ENCODE measurements at regions not wholly inside any gene's neighbourhood (a gene's known extent, or its start where the extent isn't known, plus 50 kb on each side); places are given as distances from the start of the nearest gene placed in this dataset.
A peak's percentile ranks its signal among the peaks of the same experiment; 100 is the strongest.
"Not testable (repeated sequence)": the region's sequence is repeated elsewhere in the genome, so short reads cannot be mapped to it uniquely, and the experiment has no call there.

GRCh38 chr19:27815985-27816384 lies 1397.0 kb downstream of the UQCRFS1 start:
- no peak for TF ChIP-seq POLR2A (IDR thresholded peaks at IDR 0.05)
- TF ChIP-seq POLR2AphosphoS5 (IDR thresholded peaks at IDR 0.05): no peak
- no peak for TF ChIP-seq CTCF (IDR thresholded peaks at IDR 0.05 in 8 of 11, conservative IDR thresholded peaks at IDR 0.05 in 3 of 11)
- peaks cover 0 to 41% (median 4%) of the 10 kb centered on the region in 8 donors for H3K9me3 ChIP-seq
- intact Hi-C loops (cut with DNase I; ENCODE audit: low total_unique reads): no loop called here
- no peaks in the 10 kb centered on the region for H3K27me3 ChIP-seq (replicated peaks in 1 of 7)
- no peaks in the 10 kb centered on the region for H3K36me3 ChIP-seq
- no peaks in the 10 kb centered on the region for H3K4me1 ChIP-seq
- H3K4me3 ChIP-seq: no peak overlapping the region
- WGBS, 5 donors: 82 to 89% (median 84%) methylated on average over 1 of the region's 1 CpG
- DNase-seq: no peak
- no peak overlapping the region for H3K27ac ChIP-seq

GRCh38 chr19:27814834-27815233 lies 1398.1 kb downstream of the UQCRFS1 start:
- H3K9me3 ChIP-seq: peaks cover 0 to 44% (median 4%) of the 10 kb centered on the region in 8 donors
- DNase-seq; H3K4me1 ChIP-seq; H3K27me3 ChIP-seq (replicated peaks in 1 of 7); H3K27ac ChIP-seq; H3K36me3 ChIP-seq; H3K4me3 ChIP-seq; intact Hi-C loops (cut with DNase I; ENCODE audit: low total_unique reads): not testable (repeated sequence)
- 67 to 85% (median 80%) methylated on average over 4 of the region's 4 CpGs for WGBS, 5 donors

GRCh38 chr19:27814274-27814673 lies 1398.7 kb downstream of the UQCRFS1 start:
- H3K27ac ChIP-seq; H3K27me3 ChIP-seq (replicated peaks in 1 of 7); DNase-seq; H3K36me3 ChIP-seq; H3K4me1 ChIP-seq; intact Hi-C loops (cut with DNase I; ENCODE audit: low total_unique reads); H3K4me3 ChIP-seq: not testable (repeated sequence)
- peaks cover 0 to 47% (median 4%) of the 10 kb centered on the region in 8 donors for H3K9me3 ChIP-seq
- whole genome bisulfite sequencing, 5 donors: 95 to 98% (median 95%) methylated on average over 3 of the region's 3 CpGs

- 92 to 99% (median 98%) methylated on average over 16 to 17 of the region's 17 CpGs for whole genome bisulfite sequencing, 5 donors
Measured at GRCh38 chr19:27806471-27807070, 1406.4 kb downstream of the UQCRFS1 start.

GRCh38 chr19:27805848-27806247 lies 1407.1 kb downstream of the UQCRFS1 start:
- TF ChIP-seq CTCF (IDR thresholded peaks at IDR 0.05 in 8 of 11, conservative IDR thresholded peaks at IDR 0.05 in 3 of 11) (no peak), POLR2AphosphoS5 (IDR thresholded peaks at IDR 0.05) (no peak), POLR2A (IDR thresholded peaks at IDR 0.05) (no peak)
- Histone ChIP-seq H3K4me1 (no peaks in the 10 kb centered on the region), H3K9me3 (peaks cover 0 to 10% (median 0%) of the 10 kb centered on the region in 8 donors), H3K27me3 (replicated peaks in 1 of 7) (no peaks in the 10 kb centered on the region), H3K27ac (no peak overlapping the region), H3K4me3 (no peak overlapping the region), H3K36me3 (peaks cover 0 to 33% (median 10%) of the 10 kb centered on the region in 6 donors)
- WGBS, 5 donors: 89 to 97% (median 95%) methylated on average over 10 to 19 of the region's 19 CpGs
- DNase-seq: peak; percentile 71
- intact Hi-C loops (cut with DNase I; ENCODE audit: low total_unique reads): no loop called here

More at GRCh38 chr19:27806471-27807070, 1406.4 kb downstream of the UQCRFS1 start:
- no peak for DNase-seq
- H3K27me3 ChIP-seq (replicated peaks in 1 of 7): no peaks in the 10 kb centered on the region
- H3K27ac ChIP-seq: no peak overlapping the region
- H3K36me3 ChIP-seq: peaks cover 0 to 32% (median 10%) of the 10 kb centered on the region in 6 donors
- no peaks in the 10 kb centered on the region for H3K4me1 ChIP-seq
- no peak overlapping the region for H3K4me3 ChIP-seq
- intact Hi-C loops (cut with DNase I; ENCODE audit: low total_unique reads): no loop called here
- H3K9me3 ChIP-seq: peaks cover 0 to 10% (median 0%) of the 10 kb centered on the region in 8 donors
- TF ChIP-seq CTCF (IDR thresholded peaks at IDR 0.05 in 8 of 11, conservative IDR thresholded peaks at IDR 0.05 in 3 of 11) (no peak), POLR2AphosphoS5 (IDR thresholded peaks at IDR 0.05) (no peak)

All from spleen (tissue), 11 donors.